ENCODE measurements at regions not wholly inside any gene's neighbourhood (a gene's known extent, or its start where the extent isn't known, plus 50 kb on each side); places are given as distances from the start of the nearest gene placed in this dataset.

- DNase-seq: no peak
Observed at GRCh38 chr10:78301481-78301880, 267.8 kb downstream of the RPS24 start.

- no peak for DNase-seq
Observed at GRCh38 chr10:78301891-78302738, 268.5 kb downstream of the RPS24 start.

- no peak for DNase-seq
Observed at GRCh38 chr10:78302739-78302988, 269.0 kb downstream of the RPS24 start.

- DNase-seq: peak; percentile 75 to 85
Observed at GRCh38 chr10:78302989-78303854, 269.6 kb downstream of the RPS24 start.

- DNase-seq: no peak
Observed at GRCh38 chr10:78304091-78305045, 270.7 kb downstream of the RPS24 start.

- no peak for DNase-seq
Observed at GRCh38 chr10:78305311-78305710, 271.6 kb downstream of the RPS24 start.

- DNase-seq: no peak
Observed at GRCh38 chr10:78306358-78306757, 272.7 kb downstream of the RPS24 start.

- DNase-seq: no peak
Observed at GRCh38 chr10:78307576-78307975, 273.9 kb downstream of the RPS24 start.

- DNase-seq: no peak
Observed at GRCh38 chr10:78309536-78310237, 276.0 kb downstream of the RPS24 start.

- no peak for DNase-seq
Observed at GRCh38 chr10:78310481-78311080, 276.9 kb downstream of the RPS24 start.

GRCh38 chr10:78312197-78313047 lies 278.8 kb downstream of the RPS24 start:
- DNase-seq: no peak

GRCh38 chr10:78313048-78313381 lies 279.4 kb downstream of the RPS24 start:
- DNase-seq: no peak

GRCh38 chr10:78313636-78314035 lies 280.0 kb downstream of the RPS24 start:
- no peak for DNase-seq

- DNase-seq: no peak
Observed at GRCh38 chr10:78314651-78315050, 281.0 kb downstream of the RPS24 start.

GRCh38 chr10:78316451-78316931 lies 282.8 kb downstream of the RPS24 start:
- DNase-seq: no peak

- no peak for DNase-seq
Observed at GRCh38 chr10:78318305-78318704, 284.6 kb downstream of the RPS24 start.

GRCh38 chr10:78319371-78319770 lies 285.7 kb downstream of the RPS24 start:
- DNase-seq: no peak

GRCh38 chr10:78319841-78320240 lies 286.2 kb downstream of the RPS24 start:
- DNase-seq: no peak

- no peak for DNase-seq
Observed at GRCh38 chr10:78320506-78320905, 286.8 kb downstream of the RPS24 start.

GRCh38 chr10:78321000-78321399 lies 287.3 kb downstream of the RPS24 start:
- no peak for DNase-seq

GRCh38 chr10:78321500-78321899 lies 287.8 kb downstream of the RPS24 start:
- DNase-seq: no peak
